ENCODE measurements at regions not wholly inside any gene's neighbourhood (a gene's known extent, or its start where the extent isn't known, plus 50 kb on each side); places are given as distances from the start of the nearest gene placed in this dataset.

DNA sequence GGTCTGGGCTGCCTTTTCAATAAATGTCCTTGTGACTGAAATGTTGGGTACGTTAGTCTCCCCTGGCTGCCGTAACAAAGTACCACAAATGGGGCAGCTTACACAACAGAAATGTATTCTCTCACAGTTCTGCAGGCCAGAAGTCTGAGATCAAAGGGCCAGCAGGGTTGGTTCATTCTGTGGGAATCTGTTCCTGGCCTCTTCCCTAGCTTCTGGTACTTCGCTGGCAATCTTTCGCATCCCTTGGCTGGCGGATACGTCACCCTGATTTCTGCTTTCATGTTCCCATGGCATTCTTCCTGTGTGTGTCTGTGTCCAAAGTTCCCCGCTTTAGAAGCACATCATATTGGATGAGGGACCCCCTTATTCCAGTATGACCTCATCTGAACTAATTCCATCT, 95.8 kb upstream of the NCOR2 start:
- no peak overlapping the region for H3K27ac ChIP-seq (ENCODE audit: low read depth in 1 of 2, low read length in 2 of 2)
- intact Hi-C loops (cut with DNase I), result no loop called here

DNA sequence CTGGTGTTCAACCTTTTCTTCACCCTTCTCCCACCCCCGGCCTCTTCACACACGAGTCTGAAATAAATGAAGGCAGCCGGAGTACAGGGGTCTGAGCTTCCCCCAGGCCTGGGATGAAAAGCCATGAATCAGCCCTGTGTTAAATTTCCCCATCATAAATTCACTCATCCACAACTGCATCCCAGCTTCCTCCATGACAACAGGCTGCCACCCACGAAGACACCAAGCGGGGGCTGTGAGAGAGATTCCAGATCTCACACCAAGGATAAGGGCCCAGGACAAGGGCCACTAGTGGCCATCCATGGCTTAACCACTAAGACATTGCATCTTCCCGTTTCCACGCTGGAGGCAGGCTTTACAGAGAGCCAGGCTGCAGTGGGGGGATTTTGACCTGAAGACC, 93.9 kb upstream of the NCOR2 start:
- H3K4me1 ChIP-seq (ENCODE audit: control insufficient read depth in 1 of 2, insufficient read depth in 2 of 2, low read length in 2 of 2), result no peaks in the 10 kb centered on the region
- no peaks in the 10 kb centered on the region for H3K9me3 ChIP-seq (ENCODE audit: control insufficient read depth, low read length)
- no peaks in the 10 kb centered on the region for H3K27me3 ChIP-seq (ENCODE audit: control insufficient read depth in 1 of 2, insufficient read depth in 2 of 2, low read length in 1 of 2)
- no peak for ATAC-seq (ENCODE audit: low FRiP score)
- H3K36me3 ChIP-seq (ENCODE audit: control insufficient read depth in 1 of 2, insufficient read depth in 2 of 2, low read length in 1 of 2), result no peaks in the 10 kb centered on the region
- no peak overlapping the region for H3K4me3 ChIP-seq (ENCODE audit: low read length in 2 of 2)
- WGBS, 2 donors, result 93 to 94% methylated on average over 7 of the region's 7 CpGs
- DNase-seq, result no peak
- intact Hi-C loops (cut with DNase I), result no loop called here
- no peak overlapping the region for H3K27ac ChIP-seq (ENCODE audit: low read depth in 1 of 2, low read length in 2 of 2)

More for the DNA sequence above, 95.8 kb upstream of the NCOR2 start:
- ATAC-seq (ENCODE audit: low FRiP score) (no peak), DNase-seq (no peak)
- H3K27me3 ChIP-seq (ENCODE audit: control insufficient read depth in 1 of 2, insufficient read depth in 2 of 2, low read length in 1 of 2), result no peaks in the 10 kb centered on the region
- no peaks in the 10 kb centered on the region for H3K4me1 ChIP-seq (ENCODE audit: control insufficient read depth in 1 of 2, insufficient read depth in 2 of 2, low read length in 2 of 2)
- no peaks in the 10 kb centered on the region for H3K36me3 ChIP-seq (ENCODE audit: control insufficient read depth in 1 of 2, insufficient read depth in 2 of 2, low read length in 1 of 2)
- 93 to 94% methylated on average over 7 of the region's 7 CpGs for WGBS, 2 donors
- no peak overlapping the region for H3K4me3 ChIP-seq (ENCODE audit: low read length in 2 of 2)
- H3K9me3 ChIP-seq (ENCODE audit: control insufficient read depth, low read length), result no peaks in the 10 kb centered on the region

GRCh38 chr12:124660851-124661250, 93.4 kb upstream of the NCOR2 start:
- ATAC-seq (ENCODE audit: low FRiP score) (no peak), DNase-seq (no peak)
- Histone ChIP-seq H3K36me3 (ENCODE audit: control insufficient read depth in 1 of 2, insufficient read depth in 2 of 2, low read length in 1 of 2) (no peaks in the 10 kb centered on the region), H3K27me3 (ENCODE audit: control insufficient read depth in 1 of 2, insufficient read depth in 2 of 2, low read length in 1 of 2) (no peaks in the 10 kb centered on the region), H3K4me1 (ENCODE audit: control insufficient read depth in 1 of 2, insufficient read depth in 2 of 2, low read length in 2 of 2) (no peaks in the 10 kb centered on the region), H3K27ac (ENCODE audit: low read depth in 1 of 2, low read length in 2 of 2) (no peak overlapping the region), H3K4me3 (ENCODE audit: low read length in 2 of 2) (no peak overlapping the region), H3K9me3 (ENCODE audit: control insufficient read depth, low read length) (no peaks in the 10 kb centered on the region)
- 83 to 85% methylated on average over 20 of the region's 20 CpGs for WGBS, 2 donors
- intact Hi-C loops (cut with DNase I), result no loop called here

- Histone ChIP-seq H3K4me3 (ENCODE audit: low read length in 2 of 2) (no peak overlapping the region), H3K4me1 (ENCODE audit: control insufficient read depth in 1 of 2, insufficient read depth in 2 of 2, low read length in 2 of 2) (no peaks in the 10 kb centered on the region), H3K27me3 (ENCODE audit: control insufficient read depth in 1 of 2, insufficient read depth in 2 of 2, low read length in 1 of 2) (no peaks in the 10 kb centered on the region), H3K27ac (ENCODE audit: low read depth in 1 of 2, low read length in 2 of 2) (no peak overlapping the region), H3K9me3 (ENCODE audit: control insufficient read depth, low read length) (no peaks in the 10 kb centered on the region), H3K36me3 (ENCODE audit: control insufficient read depth in 1 of 2, insufficient read depth in 2 of 2, low read length in 1 of 2) (no peaks in the 10 kb centered on the region)
- no peak for ATAC-seq (ENCODE audit: low FRiP score)
- WGBS, 2 donors, result 89 to 99% methylated on average over 8 of the region's 8 CpGs
- intact Hi-C loops (cut with DNase I), result no loop called here
- DNase-seq, result no peak
Observed at GRCh38 chr12:124658806-124659402, 91.5 kb upstream of the NCOR2 start.

DNA sequence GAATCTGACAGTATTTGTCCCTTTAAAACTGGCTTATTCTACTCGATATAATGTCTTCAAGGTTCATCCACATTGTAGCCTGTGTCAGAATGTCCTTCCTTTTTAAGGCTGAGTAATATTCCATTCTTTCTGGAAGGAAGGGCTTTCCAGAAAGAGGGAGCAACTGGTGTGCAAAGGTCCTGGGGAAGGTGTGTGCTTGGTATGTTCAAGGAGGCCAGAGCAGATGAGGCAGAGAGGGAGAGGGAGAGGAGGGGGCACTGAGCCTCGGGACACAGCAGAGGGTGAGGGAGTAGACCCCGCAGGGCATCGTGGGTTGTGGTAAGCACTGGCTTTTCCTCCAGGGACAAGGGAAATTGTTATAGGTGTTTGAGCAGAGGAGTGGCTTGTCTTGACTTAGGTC, 90.9 kb upstream of the NCOR2 start:
- DNase-seq (no peak), ATAC-seq (ENCODE audit: low FRiP score) (no peak)
- Histone ChIP-seq H3K27ac (ENCODE audit: low read depth in 1 of 2, low read length in 2 of 2) (no peak overlapping the region), H3K27me3 (ENCODE audit: control insufficient read depth in 1 of 2, insufficient read depth in 2 of 2, low read length in 1 of 2) (no peaks in the 10 kb centered on the region), H3K9me3 (ENCODE audit: control insufficient read depth, low read length) (no peaks in the 10 kb centered on the region), H3K4me3 (ENCODE audit: low read length in 2 of 2) (no peak overlapping the region), H3K4me1 (ENCODE audit: control insufficient read depth in 1 of 2, insufficient read depth in 2 of 2, low read length in 2 of 2) (no peaks in the 10 kb centered on the region), H3K36me3 (ENCODE audit: control insufficient read depth in 1 of 2, insufficient read depth in 2 of 2, low read length in 1 of 2) (no peaks in the 10 kb centered on the region)
- intact Hi-C loops (cut with DNase I), result no loop called here
- whole genome bisulfite sequencing, 2 donors, result 92 to 94% methylated on average over 4 of the region's 4 CpGs

- Histone ChIP-seq H3K36me3 (ENCODE audit: control insufficient read depth in 1 of 2, insufficient read depth in 2 of 2, low read length in 1 of 2) (no peaks in the 10 kb centered on the region), H3K4me1 (ENCODE audit: control insufficient read depth in 1 of 2, insufficient read depth in 2 of 2, low read length in 2 of 2) (no peaks in the 10 kb centered on the region), H3K27ac (ENCODE audit: low read depth in 1 of 2, low read length in 2 of 2) (no peak overlapping the region), H3K4me3 (ENCODE audit: low read length in 2 of 2) (no peak overlapping the region), H3K27me3 (ENCODE audit: control insufficient read depth in 1 of 2, insufficient read depth in 2 of 2, low read length in 1 of 2) (no peaks in the 10 kb centered on the region), H3K9me3 (ENCODE audit: control insufficient read depth, low read length) (no peaks in the 10 kb centered on the region)
- WGBS, 2 donors, result 70% methylated on average over 8 of the region's 8 CpGs
- intact Hi-C loops (cut with DNase I), result no loop called here
- no peak for DNase-seq
- no peak for ATAC-seq (ENCODE audit: low FRiP score)
Observed at GRCh38 chr12:124656947-124657434, 89.6 kb upstream of the NCOR2 start.

- H3K27me3 ChIP-seq (ENCODE audit: control insufficient read depth in 1 of 2, insufficient read depth in 2 of 2, low read length in 1 of 2), result no peaks in the 10 kb centered on the region
- H3K27ac ChIP-seq (ENCODE audit: low read depth in 1 of 2, low read length in 2 of 2), result peak overlapping the region in 1 of 2 donors; percentile 61
- ATAC-seq (ENCODE audit: low FRiP score) (peak; percentile 80), DNase-seq (peak; percentile 89 to 90)
- H3K4me1 ChIP-seq (ENCODE audit: control insufficient read depth in 1 of 2, insufficient read depth in 2 of 2, low read length in 2 of 2), result no peaks in the 10 kb centered on the region
- intact Hi-C loops (cut with DNase I), result no loop called here
- H3K36me3 ChIP-seq (ENCODE audit: control insufficient read depth in 1 of 2, insufficient read depth in 2 of 2, low read length in 1 of 2), result no peaks in the 10 kb centered on the region
- no peaks in the 10 kb centered on the region for H3K9me3 ChIP-seq (ENCODE audit: control insufficient read depth, low read length)
- 9 to 21% methylated on average over 18 to 20 of the region's 20 CpGs for WGBS, 2 donors
- H3K4me3 ChIP-seq (ENCODE audit: low read length in 2 of 2), result no peak overlapping the region
Observed at GRCh38 chr12:124655698-124656516, 88.5 kb upstream of the NCOR2 start.

DNA sequence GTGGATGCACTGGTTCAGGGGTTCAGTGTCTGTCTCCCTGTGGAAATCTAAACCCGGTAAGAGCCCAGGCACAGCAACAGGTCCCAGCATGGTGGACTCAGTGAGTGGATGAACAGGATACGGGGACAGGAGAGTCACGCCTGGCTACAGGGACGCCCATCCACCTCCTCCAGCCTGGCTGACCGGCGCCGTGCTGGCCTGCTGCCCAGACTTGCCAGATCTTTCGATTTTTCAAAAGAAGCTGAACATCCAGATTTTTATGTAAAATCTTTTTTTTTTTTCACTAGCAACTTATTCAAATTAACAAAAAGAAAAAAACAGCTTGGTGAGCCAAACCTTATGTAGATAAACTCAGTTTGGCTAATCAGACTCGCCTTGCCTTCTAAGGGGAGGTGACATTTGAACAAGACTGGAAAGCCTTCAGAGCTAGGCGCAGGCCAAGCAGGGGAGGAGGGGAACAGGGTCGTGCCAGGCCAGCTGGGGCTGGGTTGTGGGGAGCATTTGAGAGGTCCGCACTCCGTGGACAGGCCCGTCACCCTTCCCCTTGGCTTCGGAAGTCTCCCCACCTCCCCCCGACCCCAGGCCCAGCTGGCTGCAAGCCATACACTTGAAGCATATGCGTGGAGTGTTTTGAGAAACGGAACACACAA, 87.8 kb upstream of the NCOR2 start:
- Histone ChIP-seq H3K4me1 (ENCODE audit: control insufficient read depth in 1 of 2, insufficient read depth in 2 of 2, low read length in 2 of 2) (no peaks in the 10 kb centered on the region), H3K36me3 (ENCODE audit: control insufficient read depth in 1 of 2, insufficient read depth in 2 of 2, low read length in 1 of 2) (no peaks in the 10 kb centered on the region), H3K4me3 (ENCODE audit: low read length in 2 of 2) (no peak overlapping the region), H3K27me3 (ENCODE audit: control insufficient read depth in 1 of 2, insufficient read depth in 2 of 2, low read length in 1 of 2) (no peaks in the 10 kb centered on the region), H3K9me3 (ENCODE audit: control insufficient read depth, low read length) (no peaks in the 10 kb centered on the region), H3K27ac (ENCODE audit: low read depth in 1 of 2, low read length in 2 of 2) (peak overlapping the region in 1 of 2 donors; percentile 61)
- DNase-seq (peak; percentile 84 to 91), ATAC-seq (ENCODE audit: low FRiP score) (peak; percentile 83)
- WGBS, 2 donors, result 0 to 6% methylated on average over 18 of the region's 18 CpGs
- intact Hi-C loops (cut with DNase I), result no loop called here

All from aorta (tissue), 5 donors.